Dedifferentiated amniotic fluid mesenchymal stem cell (primary cell): ENCODE measurements at regions not wholly inside any gene's neighbourhood (a gene's known extent, or its start where the extent isn't known, plus 50 kb on each side); places are given as distances from the start of the nearest gene placed in this dataset.
"Not testable (repeated sequence)": the region's sequence is repeated elsewhere in the genome, so short reads cannot be mapped to it uniquely, and the experiment has no call there.

Source experiments
- DNase-seq: peaks from one replicate; pipeline ENCODE4 v3.0.0-alpha.2; 2016; ENCODE audit errors: extremely low spot score

DNA sequence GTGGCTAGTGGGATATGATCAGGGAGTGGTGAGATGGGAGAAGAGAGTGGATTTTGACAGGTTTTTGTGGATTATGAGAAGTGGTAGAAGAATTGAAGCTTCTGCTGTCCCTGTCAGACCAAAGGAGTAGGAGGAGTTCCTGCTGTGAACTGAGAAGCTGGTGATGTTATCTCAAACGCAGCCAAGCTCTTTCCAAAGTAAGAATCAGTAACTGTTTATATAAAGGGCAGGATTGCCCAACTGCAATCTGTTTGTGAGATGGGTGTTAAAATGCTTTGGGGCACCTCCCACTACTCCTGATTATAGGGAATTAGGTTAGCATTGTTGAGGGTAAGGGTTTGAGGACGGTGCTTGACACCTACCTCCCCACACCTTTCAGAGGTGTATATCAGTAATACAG, 60.5 kb upstream of the USP25 start:
- no peak for DNase-seq

- DNase-seq = no peak
Measured at GRCh38 chr21:15671188-15671587, 58.6 kb upstream of the USP25 start.

DNA sequence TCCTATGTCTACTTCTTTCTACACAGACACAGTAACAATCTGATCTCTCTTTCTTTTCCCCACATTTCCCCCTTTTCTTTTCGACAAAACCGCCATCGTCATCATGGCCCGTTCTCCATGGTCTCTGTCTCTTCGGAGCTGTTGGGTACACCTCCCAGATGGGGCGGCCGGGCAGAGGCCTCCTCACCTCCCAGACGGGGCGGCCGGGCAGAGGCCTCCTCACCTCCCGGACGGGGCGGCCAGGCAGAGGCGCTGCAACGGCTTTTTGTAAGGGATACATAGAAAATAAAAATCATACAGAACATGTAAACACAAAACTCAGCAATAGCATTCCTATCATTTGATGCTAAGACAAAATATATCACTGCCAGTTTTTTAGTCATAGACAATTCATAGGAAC, 57.2 kb upstream of the USP25 start:
- not testable (repeated sequence) for DNase-seq

DNA sequence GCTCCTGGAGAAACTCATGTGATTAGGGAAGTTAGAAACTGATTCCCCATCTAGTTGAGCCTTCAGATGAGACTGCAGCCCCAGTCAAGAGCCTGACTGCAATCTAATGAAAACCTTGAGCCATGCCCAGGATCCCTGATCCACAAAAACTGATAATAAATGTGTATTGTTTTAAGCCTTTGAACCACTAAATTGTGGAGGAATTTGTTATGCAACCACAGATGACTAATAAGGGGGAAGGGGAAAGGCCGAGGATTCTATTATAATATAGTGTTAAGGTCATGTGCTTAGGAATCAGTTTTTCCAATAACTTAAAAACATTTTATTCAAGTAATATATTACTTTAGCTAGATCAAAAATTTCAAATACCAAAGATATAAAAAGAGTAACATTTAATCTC, 52.8 kb upstream of the USP25 start:
- no peak for DNase-seq

- DNase-seq = no peak
Measured at GRCh38 chr21:15679630-15680029, 50.2 kb upstream of the USP25 start.
